HuH-7 (cell line): ENCODE measurements at regions not wholly inside any gene's neighbourhood (a gene's known extent, or its start where the extent isn't known, plus 50 kb on each side); places are given as distances from the start of the nearest gene placed in this dataset.

ENCODE experiments used
- DNase-seq: peaks from one replicate; pipeline ENCODE4 v3.0.0; 2011; ENCODE audit warnings: low spot score

DNA sequence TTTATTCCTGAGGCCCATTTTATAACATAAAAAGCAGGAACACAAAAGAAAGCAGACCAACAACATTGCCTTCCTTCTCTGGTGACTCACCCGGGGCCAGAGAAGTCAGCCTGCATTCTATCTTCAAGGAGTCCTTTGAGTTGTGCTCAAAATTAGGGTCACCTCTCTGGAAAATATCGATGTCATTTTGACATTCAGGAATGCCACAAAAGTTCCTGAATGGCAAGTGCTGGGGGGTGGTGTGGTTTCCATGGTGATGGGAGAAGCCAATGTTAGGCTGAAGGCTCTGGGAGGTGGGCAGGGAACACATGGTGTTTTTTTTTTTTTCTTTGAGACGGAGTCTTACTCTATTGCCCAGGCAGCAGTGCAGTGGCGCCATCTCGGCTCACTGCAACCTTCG, 159.6 kb downstream of the HAPSTR1 start:
- DNase-seq = no peak

- no peak for DNase-seq
These were observed 163.4 kb downstream of the HAPSTR1 start for GRCh38 chr16:9254863-9255262.

DNA sequence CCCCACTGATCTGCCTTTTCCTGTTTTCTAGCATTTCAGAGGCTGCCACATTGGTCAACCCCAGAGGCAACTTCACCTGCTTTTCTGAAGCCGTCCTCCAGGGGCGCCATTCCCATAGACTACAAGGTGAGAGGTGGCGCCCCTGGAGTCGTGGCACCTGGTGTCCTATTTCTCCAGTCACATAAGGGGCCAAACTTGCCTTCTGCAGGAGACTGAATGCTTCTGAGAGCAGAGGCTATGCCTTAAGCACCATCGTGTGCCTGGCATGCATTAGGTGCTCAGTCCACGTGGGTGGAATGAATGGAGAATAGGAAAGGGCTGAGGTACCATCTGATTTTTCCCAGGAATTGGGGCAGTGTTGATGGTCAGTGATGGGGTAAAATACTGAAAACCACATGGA, 164.8 kb downstream of the HAPSTR1 start:
- DNase-seq = peak; percentile 50

DNA sequence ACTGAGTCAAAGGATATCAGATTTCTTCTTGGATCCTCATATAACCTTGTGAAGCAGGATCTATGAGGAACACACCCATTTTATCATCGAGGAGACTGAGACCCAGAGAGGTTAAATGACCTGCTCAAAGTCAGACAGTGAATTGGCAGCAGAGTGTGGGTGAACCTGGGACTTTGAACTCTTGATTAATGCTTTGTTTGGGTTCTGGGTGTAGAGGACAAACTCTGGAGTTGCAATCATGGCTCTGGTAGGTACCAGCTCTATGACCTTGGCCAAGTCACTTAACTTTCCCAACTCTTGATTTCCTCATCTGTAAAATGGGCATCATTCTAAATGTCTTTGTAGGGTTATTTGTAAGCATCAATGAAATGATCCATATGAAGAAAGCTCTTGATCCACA, 166.4 kb downstream of the HAPSTR1 start:
- DNase-seq = no peak

- DNase-seq = peak; percentile 45
These were observed 167.1 kb downstream of the HAPSTR1 start for GRCh38 chr16:9258423-9259051.

DNA sequence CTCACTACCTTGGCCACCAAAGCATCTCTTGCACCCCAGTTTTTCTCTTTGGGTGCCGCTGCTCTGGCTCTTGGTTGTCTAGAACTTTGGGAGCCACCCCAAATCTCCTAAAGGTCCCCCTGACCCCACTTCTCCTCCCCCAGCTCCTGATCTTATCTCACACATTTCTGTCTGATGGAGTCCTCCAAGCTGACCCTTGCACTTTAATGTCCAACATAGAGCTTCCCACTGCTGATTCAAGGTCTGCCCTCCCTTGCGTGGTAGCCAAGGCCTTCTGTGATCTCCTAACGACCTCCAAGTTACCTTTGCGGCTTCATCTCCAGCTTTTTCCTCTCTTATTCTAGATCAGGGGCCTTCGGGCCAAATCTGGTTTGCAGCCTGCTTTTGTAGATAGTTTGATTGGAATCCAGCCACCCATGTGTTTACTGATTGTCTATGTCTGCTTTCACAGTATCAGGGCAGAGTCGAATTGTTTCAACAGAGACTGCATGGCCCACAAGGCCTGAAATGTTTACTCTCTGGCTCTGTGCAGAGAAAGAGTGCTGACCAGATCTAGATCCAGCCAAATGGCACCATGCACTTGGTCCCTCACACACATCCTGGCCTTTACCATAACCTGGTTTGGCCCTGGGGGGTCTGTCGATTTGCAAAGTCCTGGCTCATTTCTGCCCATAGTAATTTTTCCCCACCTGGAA, 168.6 kb downstream of the HAPSTR1 start:
- DNase-seq = no peak

- no peak for DNase-seq
These were observed 169.2 kb downstream of the HAPSTR1 start for GRCh38 chr16:9260666-9261065.

- no peak for DNase-seq
These were observed 169.9 kb downstream of the HAPSTR1 start for GRCh38 chr16:9261376-9261775.

- DNase-seq = no peak
These were observed 171.7 kb downstream of the HAPSTR1 start for GRCh38 chr16:9262941-9263715.

DNA sequence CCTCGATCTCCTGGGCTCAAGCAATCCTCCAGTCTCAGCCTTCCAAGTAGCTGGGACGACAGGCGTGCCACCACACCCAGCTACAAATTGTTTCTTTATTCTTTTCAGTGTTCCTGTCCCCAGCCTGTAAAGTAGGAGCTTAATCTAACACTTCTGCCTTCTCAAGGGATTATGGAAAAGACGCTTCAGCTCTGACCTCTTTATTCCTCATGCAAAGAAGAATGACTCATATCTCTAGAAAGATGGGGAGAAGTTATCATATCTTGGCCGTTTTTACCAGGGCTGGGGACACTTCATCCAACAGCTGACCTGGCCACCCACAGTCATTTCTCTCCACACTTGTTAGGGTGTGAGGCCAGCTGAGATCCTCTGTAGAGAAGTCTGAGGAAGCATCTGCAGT, 172.6 kb downstream of the HAPSTR1 start:
- DNase-seq = no peak

DNA sequence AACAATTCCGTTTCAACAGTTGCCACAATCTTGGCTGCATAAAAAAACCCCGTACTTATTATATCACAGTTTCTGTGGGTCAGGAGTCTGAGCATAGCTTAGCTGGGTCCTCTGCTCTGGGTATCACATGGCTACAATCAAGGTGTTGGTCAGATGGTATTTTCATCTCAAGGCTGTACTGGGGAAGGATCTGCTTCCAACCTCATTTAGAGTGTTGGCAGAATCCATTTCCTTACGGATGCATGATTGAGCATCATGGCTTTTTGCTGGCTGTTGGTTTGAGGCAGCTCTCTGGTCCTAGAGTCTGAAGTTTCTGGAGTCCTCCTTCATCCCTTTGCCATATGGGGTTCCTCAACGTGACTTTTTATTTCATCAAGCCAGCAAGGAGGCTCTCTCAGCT, 177.0 kb downstream of the HAPSTR1 start:
- DNase-seq = no peak

DNA sequence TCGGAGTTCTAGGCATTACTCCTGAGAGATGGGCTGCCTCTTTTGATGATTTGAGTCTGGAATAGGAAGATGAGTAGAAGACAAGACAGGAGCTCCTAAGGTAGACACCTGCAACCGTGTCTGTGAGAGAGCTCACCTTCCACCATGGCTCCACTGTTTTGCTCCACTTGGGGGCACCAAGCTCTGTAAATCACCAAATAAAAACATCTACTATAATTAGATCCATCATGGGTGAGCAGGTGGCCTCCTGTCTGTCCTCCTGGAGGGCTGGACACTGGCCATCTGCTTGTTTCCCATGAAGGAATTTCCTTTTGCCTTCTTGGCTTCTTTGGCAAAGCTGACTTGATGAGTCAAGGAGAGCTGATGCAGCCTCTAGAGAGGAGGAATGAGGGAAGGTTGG, 179.0 kb downstream of the HAPSTR1 start:
- no peak for DNase-seq

- DNase-seq = no peak
These were observed 179.5 kb downstream of the HAPSTR1 start for GRCh38 chr16:9270941-9271340.

DNA sequence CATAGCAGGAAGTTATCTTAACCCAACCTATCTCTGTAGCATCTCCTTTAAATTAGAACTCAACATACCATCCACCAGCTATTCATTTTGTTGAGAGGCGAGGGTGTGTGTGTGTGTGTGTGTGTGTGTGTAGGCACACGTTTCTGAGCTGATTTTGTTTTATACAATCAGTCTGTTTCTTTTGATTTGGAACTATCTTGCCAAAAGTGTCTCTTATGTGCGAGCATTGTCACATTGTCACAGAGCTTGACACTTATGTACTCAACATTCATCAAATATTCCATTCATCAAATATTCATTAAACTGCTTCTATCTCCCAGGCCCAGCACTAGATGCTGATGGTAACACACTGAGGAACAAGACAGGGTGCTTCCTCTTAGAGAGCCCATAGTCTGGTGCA, 180.4 kb downstream of the HAPSTR1 start:
- no peak for DNase-seq

DNA sequence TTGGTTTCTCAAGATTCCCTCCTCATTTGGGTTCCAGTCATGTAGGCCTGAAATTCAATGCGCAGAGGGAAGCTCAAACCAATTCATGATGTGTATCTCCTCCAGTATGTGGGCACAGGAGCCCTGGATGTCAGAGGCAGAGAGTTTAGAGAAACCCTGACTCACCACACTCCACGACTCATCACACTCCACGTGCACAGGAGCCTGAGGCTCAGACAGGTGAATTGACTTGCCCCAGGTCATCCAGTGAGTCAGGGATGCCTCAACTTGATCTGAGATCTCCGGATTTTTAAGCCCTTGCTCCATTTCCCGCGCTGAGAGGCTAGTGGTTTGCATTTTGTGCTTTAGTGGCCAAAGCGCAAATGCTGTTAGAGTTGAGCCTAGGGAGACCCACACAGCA, 183.9 kb downstream of the HAPSTR1 start:
- no peak for DNase-seq

GRCh38 chr16:9275816-9276354, 184.4 kb downstream of the HAPSTR1 start:
- no peak for DNase-seq

DNA sequence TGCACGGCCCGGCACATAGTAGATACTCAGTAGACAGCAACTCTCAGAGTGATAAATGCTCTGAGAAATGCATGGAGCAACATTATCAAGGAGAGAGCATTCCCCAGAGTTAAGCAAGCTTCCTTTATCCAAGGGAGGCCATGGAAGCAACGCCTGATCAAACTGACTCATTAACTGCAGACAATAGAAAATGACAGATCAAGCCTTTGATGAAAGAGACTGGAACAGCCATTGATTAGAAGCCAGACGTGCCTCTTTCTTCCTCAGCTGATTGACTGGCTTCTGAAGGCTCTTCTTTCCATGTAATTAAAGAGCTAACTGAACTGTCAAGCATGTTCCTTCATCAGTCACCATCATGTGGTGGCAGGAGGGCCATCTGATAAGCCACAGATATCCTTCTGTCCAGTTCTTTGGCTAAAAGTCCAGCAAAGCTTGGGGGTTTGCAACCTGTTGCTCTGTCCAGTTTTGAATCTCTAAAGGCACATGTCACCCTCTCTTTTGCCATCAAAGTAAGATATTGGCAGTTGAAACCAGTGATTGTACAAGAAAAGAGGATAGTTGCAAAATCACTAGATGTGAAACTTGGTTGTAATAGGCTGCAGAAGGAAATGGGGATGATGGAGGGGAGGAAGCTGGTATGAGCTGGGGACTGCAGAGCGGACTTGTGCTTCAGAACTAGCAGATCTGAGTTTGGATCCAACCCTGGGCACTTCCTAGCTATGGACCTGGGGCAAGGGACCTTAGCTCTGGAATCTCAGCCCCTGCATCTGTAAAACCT, 188.0 kb downstream of the HAPSTR1 start:
- DNase-seq = no peak

GRCh38 chr16:9280069-9280466, 188.6 kb downstream of the HAPSTR1 start:
- DNase-seq = no peak

GRCh38 chr16:9286930-9287329, 195.5 kb downstream of the HAPSTR1 start:
- no peak for DNase-seq

DNA sequence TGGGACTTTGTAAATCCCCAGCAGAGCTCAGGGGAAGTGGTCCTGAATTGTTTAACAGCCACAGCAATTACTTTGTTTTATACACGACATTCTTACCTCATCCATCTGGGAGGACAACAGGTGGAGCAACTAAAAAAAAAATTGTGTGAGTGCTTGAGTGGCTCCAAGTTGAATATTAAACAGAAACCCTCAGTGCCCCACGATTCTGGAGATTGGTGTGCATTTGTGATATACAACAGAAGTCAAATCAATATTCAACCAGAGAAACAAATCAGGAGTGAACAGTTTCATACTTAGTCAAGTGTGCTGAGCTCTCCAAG, 204.8 kb downstream of the HAPSTR1 start:
- DNase-seq = no peak

DNA sequence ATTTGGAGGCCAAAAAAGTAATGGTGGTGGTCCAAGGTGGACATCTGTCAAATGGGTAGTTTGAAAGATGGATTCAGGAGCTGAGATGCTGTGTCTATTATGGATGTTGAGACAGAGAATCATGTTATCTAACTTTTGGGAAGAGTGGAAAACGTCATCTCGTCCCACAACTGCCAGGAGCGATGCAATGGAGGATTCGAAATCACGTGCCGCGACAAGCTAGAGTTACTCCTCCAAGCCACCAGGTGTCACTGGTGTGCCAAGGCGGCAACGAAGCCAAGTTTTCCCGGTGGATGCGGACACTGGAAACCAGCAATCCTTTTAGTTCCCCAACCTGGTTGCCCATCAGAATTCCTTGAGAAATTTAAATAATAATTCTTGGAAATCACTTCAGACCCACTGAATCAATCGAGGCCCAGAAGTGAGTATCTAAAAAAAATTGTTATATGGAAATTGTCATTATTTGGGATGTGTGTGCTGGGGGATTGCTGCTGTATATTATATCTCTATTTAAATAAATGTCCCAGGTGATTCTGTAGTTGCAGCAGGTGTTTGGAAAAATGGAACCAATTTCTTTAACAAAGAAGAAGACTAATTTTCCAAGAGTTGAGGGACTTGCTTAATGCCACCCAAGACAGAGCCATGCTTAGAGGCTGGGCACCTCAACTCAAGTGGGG, 206.1 kb downstream of the HAPSTR1 start:
- peak; percentile 56 for DNase-seq

DNA sequence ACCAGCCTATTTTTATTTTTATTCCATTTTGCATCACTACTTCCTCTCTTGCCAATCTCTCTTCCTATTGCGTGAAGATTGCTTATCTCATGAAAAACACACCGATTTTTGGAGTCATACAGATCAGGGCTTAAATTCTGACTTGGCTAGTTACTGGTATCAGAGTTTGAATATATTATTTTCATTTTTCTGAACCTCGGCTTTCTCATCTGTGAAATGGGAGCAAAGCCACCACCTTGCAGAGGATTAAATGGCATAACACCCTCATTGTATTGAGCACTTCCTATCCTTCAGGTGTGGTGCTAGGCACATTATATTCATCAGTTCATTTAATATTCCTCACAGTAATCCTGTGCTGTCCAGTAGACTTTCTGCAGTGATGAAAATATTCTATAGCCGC, 208.8 kb downstream of the HAPSTR1 start:
- no peak for DNase-seq
